ENCODE measurements at regions not wholly inside any gene's neighbourhood (a gene's known extent, or its start where the extent isn't known, plus 50 kb on each side); places are given as distances from the start of the nearest gene placed in this dataset.

DNA sequence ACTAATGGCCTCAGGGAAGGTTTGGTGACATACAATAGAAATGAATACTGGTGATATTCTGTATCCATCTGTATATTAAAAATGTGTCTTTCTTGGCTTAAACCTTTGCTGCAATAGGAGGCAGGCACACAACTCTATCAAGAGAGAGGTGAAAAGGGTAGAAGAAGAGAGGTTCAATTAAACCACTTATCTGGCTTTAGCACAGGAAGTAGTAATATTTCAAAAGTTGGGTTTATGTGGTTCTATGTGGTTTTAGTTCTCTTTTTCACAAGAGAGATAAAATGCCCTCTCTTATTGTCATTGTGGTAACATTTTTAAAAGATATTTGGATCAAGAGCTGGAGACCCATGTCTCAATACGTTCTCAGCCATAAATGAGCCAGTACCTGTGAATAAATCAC is 146.2 kb upstream of the FNDC3A start:
- Histone ChIP-seq H3K4me2 (ENCODE audit: low read depth, low read length) (no peak overlapping the region), H2AFZ (ENCODE audit: low read length) (no peak overlapping the region), H3K79me2 (ENCODE audit: insufficient read depth, low read length) (no peaks in the 10 kb centered on the region), H4K20me1 (ENCODE audit: insufficient read depth, low read length) (no peaks in the 10 kb centered on the region), H3K27ac (ENCODE audit: extremely low read length, insufficient read depth, low read length) (no peak overlapping the region), H3K9ac (ENCODE audit: insufficient read depth, low read depth, low read length) (no peak overlapping the region), H3K27me3 (ENCODE audit: control insufficient read depth in 1 of 2, insufficient read depth in 2 of 2, low read length in 2 of 2) (no peaks in the 10 kb centered on the region), H3K4me3 (replicated peaks in 1 of 3; ENCODE audit: insufficient read depth in 1 of 3, low read depth in 2 of 3, low read length in 3 of 3) (no peak overlapping the region), H3K9me3 (ENCODE audit: low read length) (no peaks in the 10 kb centered on the region), H3K4me1 (ENCODE audit: insufficient read depth, low read length) (no peaks in the 10 kb centered on the region), H3K36me3 (replicated peaks in 1 of 2; ENCODE audit: control insufficient read depth in 1 of 2, insufficient read depth in 2 of 2, low read length in 2 of 2) (no peaks in the 10 kb centered on the region)
- WGBS (ENCODE audit: low lambda C conversion rate): 0% methylated on average over 1 of the region's 1 CpG
- POLR2A ChIA-PET: no interaction called here
- intact Hi-C loops (cut with micrococcal nuclease; ENCODE audit: unreplicated experiment) (no loop called here), in situ Hi-C loops (cut with HindIII; ENCODE audit: extremely low pct_ligation_motif_present, low pct_unique_long_range_greater_than_20kb) (no loop called here)
- CTCF ChIA-PET (ENCODE audit: low intra/inter-chr PET ratio, low total read pairs): no interaction called here
- no peak for TF ChIP-seq ZFP36L2 (CRISPR knock-in tag; IDR thresholded peaks at IDR 0.05)
- TF ChIP-seq ELF4 (CRISPR knock-in tag; IDR thresholded peaks at IDR 0.05; ENCODE audit: borderline replicate concordance): no peak
- no peak for TF ChIP-seq MBNL3 (CRISPR knock-in tag; conservative IDR thresholded peaks at IDR 0.05)
- TF ChIP-seq NKX3-1 (CRISPR knock-in tag; IDR thresholded peaks at IDR 0.05): no peak
- TF ChIP-seq CBFB (CRISPR knock-in tag; IDR thresholded peaks at IDR 0.05): no peak
- TF ChIP-seq HOXD1 (CRISPR knock-in tag; IDR thresholded peaks at IDR 0.05): no peak
- TF ChIP-seq ZFX (CRISPR knock-in tag; IDR thresholded peaks at IDR 0.05; ENCODE audit: low read depth): no peak
- TF ChIP-seq MXI1 (IDR thresholded peaks at IDR 0.05; ENCODE audit: borderline replicate concordance, low read depth, low read length): no peak
- TF ChIP-seq ZNF121 (CRISPR knock-in tag; IDR thresholded peaks at IDR 0.05): no peak
- no peak for TF ChIP-seq ZNF317 (CRISPR knock-in tag; IDR thresholded peaks at IDR 0.05)
- TF ChIP-seq ZFP62 (CRISPR knock-in tag; IDR thresholded peaks at IDR 0.05): no peak
- no peak for TF ChIP-seq POLR2G (IDR thresholded peaks at IDR 0.05; ENCODE audit: low read depth, low read length)
- TF ChIP-seq ZNF546 (CRISPR knock-in tag; conservative IDR thresholded peaks at IDR 0.05): no peak
- no peak for TF ChIP-seq ZNF331 (CRISPR knock-in tag; IDR thresholded peaks at IDR 0.05)
- no peak for TF ChIP-seq ZNF44 (CRISPR knock-in tag; IDR thresholded peaks at IDR 0.05)
- no peak for TF ChIP-seq ZNF761 (CRISPR knock-in tag; conservative IDR thresholded peaks at IDR 0.05)
- ATAC-seq: no peak
- FAIRE-seq: no peak
- BruUV-seq (replicated peaks): no TSS peak
- no peak for DNase-seq (ENCODE audit: low spot score)

All from HepG2 (cell line).